CD14-positive monocyte (primary cell): ENCODE measurements at regions not wholly inside any gene's neighbourhood (a gene's known extent, or its start where the extent isn't known, plus 50 kb on each side); places are given as distances from the start of the nearest gene placed in this dataset.

ENCODE experiments used
- DNase-seq, 3 donors: peaks; one replicate each; pipeline ENCODE4 v3.0.0-alpha.2; 2011 to 2022
- H2AFZ ChIP-seq: 2 replicates; pipeline ENCODE4 v1.6.0; 2012; ENCODE audit warnings: mild to moderate bottlenecking, low read depth, low read length, inconsistent platforms; ENCODE audit not compliant: insufficient read depth, poor library complexity, severe bottlenecking
- H3K27ac ChIP-seq, 2 donors: 1 replicate in 1 of 2; 2 replicates in 1 of 2; pipeline ENCODE4 v1.5.1; 2012 to 2013; ENCODE audit warnings: low read length in 2 of 2, control low read depth in 1 of 2, inconsistent platforms in 1 of 2, low read depth in 1 of 2, mild to moderate bottlenecking in 1 of 2
- H3K27me3 ChIP-seq, 2 donors: one replicate each; pipeline versions ENCODE4 v1.6.0 to v1.6.1; 2011 to 2013; ENCODE audit warnings: low read length in 2 of 2; ENCODE audit not compliant: control insufficient read depth in 2 of 2, insufficient read depth in 2 of 2
- H3K36me3 ChIP-seq, 2 donors: replicated peaks in 1 of 2; 1 replicate in 1 of 2; 2 replicates in 1 of 2; pipeline versions ENCODE4 v1.5.1 to v1.6.1; 2012 to 2013; ENCODE audit warnings: low read length in 2 of 2, control low read depth in 1 of 2, inconsistent platforms in 1 of 2, mild to moderate bottlenecking in 1 of 2; ENCODE audit not compliant: insufficient read depth in 2 of 2, control insufficient read depth in 1 of 2
- H3K4me1 ChIP-seq, 2 donors: 1 replicate in 1 of 2; 2 replicates in 1 of 2; pipeline versions ENCODE4 v1.5.1 to v1.6.1; 2012 to 2013; ENCODE audit warnings: low read length in 2 of 2, control low read depth in 1 of 2, inconsistent platforms in 1 of 2, mild to moderate bottlenecking in 1 of 2, moderate library complexity in 1 of 2; ENCODE audit not compliant: insufficient read depth in 2 of 2, control insufficient read depth in 1 of 2
- H3K4me2 ChIP-seq: replicated peaks from 2 replicates; pipeline ENCODE3; 2012; ENCODE audit warnings: low read length, moderate library complexity, mild to moderate bottlenecking; ENCODE audit not compliant: poor library complexity, severe bottlenecking; ENCODE audit errors: extremely low read depth
- H3K4me3 ChIP-seq, 3 experiments: fragments of 200-600 bp in 1 of 3; sonication (generic) in 1 of 3; replicated peaks in 1 of 3; 1 replicate in 2 of 3; 2 replicates in 1 of 3; pipeline ENCODE4 v1.5.1; 2011 to 2013; ENCODE audit warnings: low read length in 3 of 3, mild to moderate bottlenecking in 3 of 3, control low read depth in 2 of 3, low read depth in 2 of 3, inconsistent platforms in 1 of 3, moderate library complexity in 1 of 3
- H3K79me2 ChIP-seq: 2 replicates; pipeline ENCODE4 v1.6.0; 2012; ENCODE audit warnings: mild to moderate bottlenecking, control low read depth, inconsistent platforms, low read length, moderate library complexity; ENCODE audit not compliant: insufficient read depth
- H3K9ac ChIP-seq: 2 replicates; pipeline ENCODE4 v1.6.0; 2017; ENCODE audit warnings: low read length, mild to moderate bottlenecking; ENCODE audit not compliant: insufficient read depth, poor library complexity, severe bottlenecking
- H3K9me3 ChIP-seq, 2 donors: replicated peaks in 1 of 2; 1 replicate in 1 of 2; 2 replicates in 1 of 2; pipeline versions ENCODE4 v1.5.1 to v1.6.1; 2012 to 2013; ENCODE audit warnings: low read length in 2 of 2, control low read depth in 1 of 2; ENCODE audit not compliant: control insufficient read depth in 1 of 2, insufficient read depth in 1 of 2
- H4K20me1 ChIP-seq: 2 replicates; pipeline ENCODE4 v1.6.0; 2012; ENCODE audit warnings: mild to moderate bottlenecking, low read length, control low read depth, moderate library complexity; ENCODE audit not compliant: insufficient read depth
- H3K27ac Mint-ChIP-seq, 7 donors: one replicate each; pipeline ENCODE4 v1.8.0; 2020; ENCODE audit warnings: mild to moderate bottlenecking in 7 of 7, mixed read lengths in 7 of 7, moderate library complexity in 6 of 7, inconsistent platforms in 2 of 7
- H3K27me3 Mint-ChIP-seq, 3 donors: one replicate each; pipeline ENCODE4 v1.8.0; 2021 to 2022; ENCODE audit warnings: low read depth in 3 of 3, mild to moderate bottlenecking in 3 of 3, mixed read lengths in 3 of 3, moderate library complexity in 3 of 3, inconsistent platforms in 1 of 3
- H3K36me3 Mint-ChIP-seq, 2 donors: one replicate each; pipeline ENCODE4 v1.8.0; 2020; ENCODE audit warnings: mixed read lengths in 2 of 2, inconsistent platforms in 1 of 2, mild to moderate bottlenecking in 1 of 2
- H3K4me1 Mint-ChIP-seq: one replicate; pipeline ENCODE4 v1.8.0; 2020; ENCODE audit warnings: mild to moderate bottlenecking, mixed read lengths
- H3K4me3 Mint-ChIP-seq, 2 donors: one replicate each; pipeline ENCODE4 v1.8.0; 2020; ENCODE audit warnings: mild to moderate bottlenecking in 2 of 2, mixed read lengths in 2 of 2, moderate library complexity in 1 of 2
- H3K9me3 Mint-ChIP-seq, 7 donors: one replicate each; pipeline ENCODE4 v1.8.0; 2020 to 2022; ENCODE audit warnings: mixed read lengths in 7 of 7, mild to moderate bottlenecking in 6 of 7, moderate library complexity in 6 of 7, inconsistent platforms in 2 of 7
- CTCF ChIP-seq: fragments of 200-600 bp; IDR thresholded peaks from one replicate; pipeline ENCODE4 v1.8.0; 2022; ENCODE audit warnings: antibody characterized with exemption, mild to moderate bottlenecking
- WGBS: methylation state at CpG from one replicate; pipeline ENCODE4 v1.1.5; 2013; ENCODE audit warnings: missing lambda C conversion rate; ENCODE audit not compliant: insufficient coverage; 5-methylcytosine and 5-hydroxymethylcytosine counted together
- intact Hi-C, 2 donors: fragments of 100-400 bp; cut with micrococcal nuclease; formaldehyde crosslinking; loops; one replicate each; pipeline versions ENCODE4 v1.15.0 to v1.15.1; 2023

- Mint-ChIP-seq H3K4me1 (no peaks in the 10 kb centered on the region), H3K9me3 (peaks cover 0 to 8% (median 0%) of the 10 kb centered on the region in 7 donors), H3K36me3 (no peaks in the 10 kb centered on the region), H3K27ac (no peak overlapping the region), H3K27me3 (no peaks in the 10 kb centered on the region), H3K4me3 (no peak overlapping the region)
- Histone ChIP-seq H2AFZ (no peak overlapping the region), H3K9ac (no peak overlapping the region), H3K27me3 (no peaks in the 10 kb centered on the region), H3K4me1 (no peaks in the 10 kb centered on the region), H3K9me3 (peaks cover 0 to 8% of the 10 kb centered on the region in 2 donors), H3K36me3 (no peaks in the 10 kb centered on the region), H3K4me2 (no peak overlapping the region), H3K27ac (no peak overlapping the region), H4K20me1 (no peaks in the 10 kb centered on the region), H3K4me3 (no peak overlapping the region), H3K79me2 (no peaks in the 10 kb centered on the region)
- TF ChIP-seq CTCF, result no peak
- DNase-seq, result no peak
- intact Hi-C loops, result no loop called here
- WGBS, result 82% methylated on average over 2 of the region's 2 CpGs
These were observed 255.5 kb upstream of the KHDRBS2 start for GRCh38 chr6:62541502-62541901.

GRCh38 chr6:62530985-62531384 is 245.0 kb upstream of the KHDRBS2 start:
- no CpG with 5 or more reads among the region's 2 CpGs for WGBS

More at GRCh38 chr6:62530985-62531384, 245.0 kb upstream of the KHDRBS2 start:
- H3K4me3 ChIP-seq, result no peak overlapping the region
- no peak overlapping the region for H3K4me3 Mint-ChIP-seq
- H2AFZ ChIP-seq, result no peak overlapping the region
- no peaks in the 10 kb centered on the region for H3K27me3 Mint-ChIP-seq
- intact Hi-C loops, result no loop called here
- no peaks in the 10 kb centered on the region for H3K79me2 ChIP-seq
- no peaks in the 10 kb centered on the region for H3K27me3 ChIP-seq
- H4K20me1 ChIP-seq, result no peaks in the 10 kb centered on the region
- H3K9me3 Mint-ChIP-seq, result peaks cover 3 to 15% (median 6%) of the 10 kb centered on the region in 7 donors
- H3K27ac ChIP-seq, result no peak overlapping the region
- no peaks in the 10 kb centered on the region for H3K36me3 Mint-ChIP-seq
- H3K4me2 ChIP-seq, result no peak overlapping the region
- TF ChIP-seq CTCF, result no peak
- no peaks in the 10 kb centered on the region for H3K4me1 ChIP-seq
- H3K9me3 ChIP-seq, result peaks cover 0 to 3% of the 10 kb centered on the region in 2 donors
- H3K4me1 Mint-ChIP-seq, result no peaks in the 10 kb centered on the region
- H3K36me3 ChIP-seq, result no peaks in the 10 kb centered on the region
- H3K27ac Mint-ChIP-seq, result no peak overlapping the region
- no peak overlapping the region for H3K9ac ChIP-seq
- no peak for DNase-seq
